Keratinocyte (primary cell): ENCODE measurements at regions not wholly inside any gene's neighbourhood (a gene's known extent, or its start where the extent isn't known, plus 50 kb on each side); places are given as distances from the start of the nearest gene placed in this dataset.

ENCODE experiments used
- DNase-seq: peaks from one replicate; pipeline ENCODE4 v3.0.0-alpha.2; 2011; ENCODE audit warnings: low read depth, missing footprints, low spot score
- FAIRE-seq: peaks from 2 replicates; lab custom pipeline; 2011; peaks lifted over from hg19 to GRCh38; lab: Jason Lieb, UNC
- H2AFZ ChIP-seq: 2 replicates; pipeline ENCODE4 v1.6.0; 2012; ENCODE audit warnings: low read length, control low read depth, inconsistent platforms; ENCODE audit not compliant: control insufficient read depth
- H3K27ac ChIP-seq: 2 replicates; pipeline ENCODE4 v1.5.1; 2011; ENCODE audit warnings: low read length; ENCODE audit not compliant: control insufficient read depth, insufficient read depth
- H3K27me3 ChIP-seq: 3 replicates; pipeline ENCODE4 v1.6.0; 2011; ENCODE audit warnings: low read length; ENCODE audit not compliant: control insufficient read depth, insufficient read depth; ENCODE audit errors: extremely low read depth
- H3K36me3 ChIP-seq, 2 experiments: 2 replicates in 1 of 2; 3 replicates in 1 of 2; pipeline ENCODE4 v1.5.1; 2011; ENCODE audit warnings: low read length in 2 of 2, mild to moderate bottlenecking in 1 of 2; ENCODE audit not compliant: control insufficient read depth in 2 of 2, insufficient read depth in 2 of 2; ENCODE audit errors: extremely low read depth in 1 of 2
- H3K4me1 ChIP-seq: 3 replicates; pipeline ENCODE4 v1.5.1; 2011; ENCODE audit warnings: low read length; ENCODE audit not compliant: control insufficient read depth, insufficient read depth; ENCODE audit errors: extremely low read depth
- H3K4me2 ChIP-seq: 3 replicates; pipeline ENCODE4 v1.6.0; 2011; ENCODE audit warnings: low read depth, low read length; ENCODE audit not compliant: control insufficient read depth, insufficient read depth; ENCODE audit errors: extremely low read depth
- H3K4me3 ChIP-seq, 3 experiments: fragments of 200-600 bp in 1 of 3; sonication (generic) in 1 of 3; 2 replicates in 2 of 3; 3 replicates in 1 of 3; pipeline ENCODE4 v1.5.1; 2011 to 2016; ENCODE audit warnings: low read length in 3 of 3, mild to moderate bottlenecking in 3 of 3, control low read depth in 2 of 3, inconsistent platforms in 1 of 3, low read depth in 1 of 3, mixed read lengths in 1 of 3, mixed run types in 1 of 3, moderate library complexity in 1 of 3; ENCODE audit not compliant: control insufficient read depth in 2 of 3, insufficient read depth in 2 of 3; ENCODE audit errors: extremely low read depth in 1 of 3
- H3K79me2 ChIP-seq: 2 replicates; pipeline ENCODE4 v1.6.0; 2012; ENCODE audit warnings: low read length; ENCODE audit not compliant: control insufficient read depth, insufficient read depth
- H3K9ac ChIP-seq: 3 replicates; pipeline ENCODE4 v1.6.0; 2011; ENCODE audit warnings: low read length; ENCODE audit not compliant: control insufficient read depth, insufficient read depth; ENCODE audit errors: extremely low read depth
- H3K9me1 ChIP-seq: 3 replicates; pipeline ENCODE4 v1.6.0; 2011; ENCODE audit warnings: low read length; ENCODE audit not compliant: control insufficient read depth, insufficient read depth; ENCODE audit errors: extremely low read depth
- H3K9me3 ChIP-seq: 2 replicates; pipeline ENCODE4 v1.5.1; 2012; ENCODE audit warnings: low read depth, low read length; ENCODE audit not compliant: control insufficient read depth
- H4K20me1 ChIP-seq: 3 replicates; pipeline ENCODE4 v1.6.0; 2011; ENCODE audit warnings: low read length; ENCODE audit not compliant: control insufficient read depth, insufficient read depth; ENCODE audit errors: extremely low read depth
- EZH2 ChIP-seq: IDR thresholded peaks from one replicate; pipeline ENCODE4 v1.6.1; 2012; ENCODE audit warnings: inconsistent platforms, mild to moderate bottlenecking, low read length, moderate library complexity
- dilution Hi-C: fragments of 300-500 bp; cut with MboI; formaldehyde crosslinking; loops from one replicate; pipeline ENCODE4 v1.7.0; 2020; ENCODE audit warnings: low sequenced_read_pairs; ENCODE audit not compliant: extremely low pct_ligation_motif_present
- TF ChIP-seq, protein P1 (sequence below), 3 experiments: IDR thresholded peaks in 1 of 3; conservative IDR thresholded peaks in 1 of 3; optimal IDR thresholded peaks in 1 of 3; 2 replicates in 2 of 3; 3 replicates in 1 of 3; pipeline versions ENCODE3 to v1.5.1; 2011; ENCODE audit warnings: low read length in 3 of 3, mild to moderate bottlenecking in 3 of 3, moderate library complexity in 2 of 3, control low read depth in 1 of 3, inconsistent platforms in 1 of 3; ENCODE audit not compliant: insufficient read depth in 2 of 3; ENCODE audit errors: extremely low read depth in 1 of 3

GRCh38 chr2:187966924-187967323, 324.8 kb upstream of the GULP1 start:
- Histone ChIP-seq H3K4me1 (no peaks in the 10 kb centered on the region), H4K20me1 (no peaks in the 10 kb centered on the region), H3K27ac (no peak overlapping the region), H2AFZ (no peak overlapping the region), H3K9me3 (no peaks in the 10 kb centered on the region), H3K9me1 (no peaks in the 10 kb centered on the region), H3K27me3 (no peaks in the 10 kb centered on the region), H3K9ac (no peak overlapping the region), H3K4me3 (no peak overlapping the region), H3K36me3 (no peaks in the 10 kb centered on the region), H3K4me2 (no peak overlapping the region), H3K79me2 (no peaks in the 10 kb centered on the region)
- FAIRE-seq (no peak), DNase-seq (no peak)
- TF ChIP-seq, protein P1, sequence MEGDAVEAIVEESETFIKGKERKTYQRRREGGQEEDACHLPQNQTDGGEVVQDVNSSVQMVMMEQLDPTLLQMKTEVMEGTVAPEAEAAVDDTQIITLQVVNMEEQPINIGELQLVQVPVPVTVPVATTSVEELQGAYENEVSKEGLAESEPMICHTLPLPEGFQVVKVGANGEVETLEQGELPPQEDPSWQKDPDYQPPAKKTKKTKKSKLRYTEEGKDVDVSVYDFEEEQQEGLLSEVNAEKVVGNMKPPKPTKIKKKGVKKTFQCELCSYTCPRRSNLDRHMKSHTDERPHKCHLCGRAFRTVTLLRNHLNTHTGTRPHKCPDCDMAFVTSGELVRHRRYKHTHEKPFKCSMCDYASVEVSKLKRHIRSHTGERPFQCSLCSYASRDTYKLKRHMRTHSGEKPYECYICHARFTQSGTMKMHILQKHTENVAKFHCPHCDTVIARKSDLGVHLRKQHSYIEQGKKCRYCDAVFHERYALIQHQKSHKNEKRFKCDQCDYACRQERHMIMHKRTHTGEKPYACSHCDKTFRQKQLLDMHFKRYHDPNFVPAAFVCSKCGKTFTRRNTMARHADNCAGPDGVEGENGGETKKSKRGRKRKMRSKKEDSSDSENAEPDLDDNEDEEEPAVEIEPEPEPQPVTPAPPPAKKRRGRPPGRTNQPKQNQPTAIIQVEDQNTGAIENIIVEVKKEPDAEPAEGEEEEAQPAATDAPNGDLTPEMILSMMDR (optimal IDR thresholded peaks at IDR 0.05 in 1 of 3, IDR thresholded peaks at IDR 0.05 in 1 of 3, conservative IDR thresholded peaks at IDR 0.05 in 1 of 3; ENCODE audit: extremely low read depth in 1 of 3, insufficient read depth in 2 of 3, low read length in 3 of 3) = no peak
- TF ChIP-seq EZH2 = no peak
- dilution Hi-C loops = no loop called here

DNA sequence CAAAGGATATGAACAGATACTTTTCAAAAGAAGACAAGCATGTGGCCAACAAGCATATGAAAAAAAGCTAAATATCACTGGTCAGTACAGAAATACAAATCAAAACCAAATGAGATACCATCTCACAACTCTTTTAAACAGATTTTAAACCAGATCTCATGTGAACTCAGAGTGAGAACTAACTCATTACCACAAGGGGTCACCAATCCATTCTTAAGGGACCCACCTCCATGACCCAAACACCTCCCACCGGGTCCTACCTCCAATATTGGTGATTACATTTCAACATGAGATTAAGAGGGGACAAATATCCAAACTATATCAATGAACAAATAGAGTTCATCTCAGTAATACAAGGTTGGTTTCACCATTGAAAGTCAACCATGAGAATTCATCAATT, 319.8 kb upstream of the GULP1 start:
- H4K20me1 ChIP-seq = no peaks in the 10 kb centered on the region
- H3K36me3 ChIP-seq = no peaks in the 10 kb centered on the region
- dilution Hi-C loops = no loop called here
- FAIRE-seq (no peak), DNase-seq (no peak)
- no peak overlapping the region for H3K4me2 ChIP-seq
- no peaks in the 10 kb centered on the region for H3K4me1 ChIP-seq
- no peak overlapping the region for H3K27ac ChIP-seq
- TF ChIP-seq EZH2 = no peak
- TF ChIP-seq, protein P1 (optimal IDR thresholded peaks at IDR 0.05 in 1 of 3, IDR thresholded peaks at IDR 0.05 in 1 of 3, conservative IDR thresholded peaks at IDR 0.05 in 1 of 3; ENCODE audit: extremely low read depth in 1 of 3, insufficient read depth in 2 of 3, low read length in 3 of 3) = peak in 1 of 3 experiments; percentile 7
- H3K27me3 ChIP-seq = no peaks in the 10 kb centered on the region
- H3K79me2 ChIP-seq = no peaks in the 10 kb centered on the region
- no peak overlapping the region for H2AFZ ChIP-seq
- no peaks in the 10 kb centered on the region for H3K9me1 ChIP-seq
- no peak overlapping the region for H3K4me3 ChIP-seq
- no peak overlapping the region for H3K9ac ChIP-seq
- H3K9me3 ChIP-seq = no peaks in the 10 kb centered on the region
